Renal pelvis (tissue), 1 donor: ENCODE measurements at regions not wholly inside any gene's neighbourhood (a gene's known extent, or its start where the extent isn't known, plus 50 kb on each side); places are given as distances from the start of the nearest gene placed in this dataset.

Source experiments
- DNase-seq: peaks from one replicate; pipeline ENCODE4 v3.0.0-alpha.2; 2013

- no peak for DNase-seq
Observed at GRCh38 chr2:6626401-6627012, 239.2 kb downstream of the CMPK2 start.

DNA sequence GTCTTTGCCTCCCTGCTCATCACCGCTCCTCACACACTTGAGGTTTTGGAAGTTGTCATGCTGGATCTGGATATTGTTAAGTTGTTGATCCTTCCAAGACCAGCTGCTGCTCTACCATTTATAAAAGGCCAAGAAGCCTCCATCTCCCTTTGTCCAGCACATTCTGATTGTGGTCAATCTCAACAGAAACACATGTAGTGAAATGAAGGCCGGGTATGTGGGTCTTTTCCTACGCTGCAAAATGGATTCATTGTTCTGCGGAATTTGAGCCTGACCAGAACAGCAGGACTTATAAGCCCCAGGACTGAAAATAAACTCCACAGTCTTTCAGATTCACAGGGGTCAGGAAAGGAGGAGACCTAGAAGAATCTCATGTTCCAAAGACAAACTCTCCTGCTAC, 238.4 kb downstream of the CMPK2 start:
- DNase-seq: no peak

DNA sequence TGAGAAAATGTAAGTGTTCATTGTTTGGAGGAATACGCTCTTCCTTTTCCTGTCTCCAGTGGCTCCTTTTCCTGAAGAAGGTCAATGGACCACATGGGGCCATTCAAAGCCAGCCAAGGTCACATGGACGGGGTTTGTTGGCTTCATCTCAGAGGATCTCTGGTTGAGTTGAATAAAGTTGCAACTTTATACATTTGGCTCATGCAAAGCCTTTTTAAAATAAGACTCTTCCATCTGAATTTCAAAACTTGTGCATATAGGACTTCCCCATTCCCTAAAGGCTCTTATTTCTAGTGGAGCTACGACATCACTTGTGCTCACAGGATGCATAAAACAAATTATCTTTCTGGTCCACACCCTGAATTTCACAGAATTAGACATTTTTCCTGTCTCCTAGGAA, 235.5 kb downstream of the CMPK2 start:
- no peak for DNase-seq

DNA sequence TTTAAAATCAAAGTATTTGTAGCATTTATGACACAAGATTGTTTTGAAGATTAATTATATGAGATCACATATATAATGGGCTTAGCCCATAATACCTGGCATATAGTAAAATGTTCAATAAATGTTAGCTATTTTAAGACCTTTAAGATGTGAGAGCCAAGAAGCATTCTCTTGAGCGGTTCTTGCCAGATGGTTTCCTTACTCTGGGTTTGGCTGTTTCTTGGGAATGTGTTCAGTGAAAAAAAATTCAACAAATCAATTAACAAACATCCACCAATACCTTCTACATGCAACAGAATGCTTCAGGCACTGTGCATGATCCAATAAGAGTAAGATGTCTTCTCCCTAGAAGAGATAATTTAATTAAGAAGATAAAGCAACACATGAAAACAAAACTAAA, 230.4 kb downstream of the CMPK2 start:
- DNase-seq: no peak

DNA sequence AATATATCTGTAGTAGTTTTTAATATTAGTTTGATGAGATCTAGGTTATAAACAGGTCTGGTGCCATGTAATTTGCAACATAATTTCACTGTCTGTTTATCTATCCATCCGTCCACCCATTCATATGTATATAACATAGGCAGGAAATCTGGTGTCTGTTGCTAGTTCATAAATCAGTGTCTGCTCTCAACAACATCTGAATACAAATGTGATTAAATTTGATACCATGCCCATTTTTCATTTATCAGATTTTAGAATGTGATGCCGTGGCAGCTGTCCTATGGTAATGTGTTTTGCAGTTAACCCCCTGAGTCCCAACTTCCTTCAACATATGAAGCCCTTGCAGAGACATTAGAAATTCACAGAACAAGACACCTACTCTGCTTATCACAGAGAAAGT, 228.4 kb downstream of the CMPK2 start:
- no peak for DNase-seq

DNA sequence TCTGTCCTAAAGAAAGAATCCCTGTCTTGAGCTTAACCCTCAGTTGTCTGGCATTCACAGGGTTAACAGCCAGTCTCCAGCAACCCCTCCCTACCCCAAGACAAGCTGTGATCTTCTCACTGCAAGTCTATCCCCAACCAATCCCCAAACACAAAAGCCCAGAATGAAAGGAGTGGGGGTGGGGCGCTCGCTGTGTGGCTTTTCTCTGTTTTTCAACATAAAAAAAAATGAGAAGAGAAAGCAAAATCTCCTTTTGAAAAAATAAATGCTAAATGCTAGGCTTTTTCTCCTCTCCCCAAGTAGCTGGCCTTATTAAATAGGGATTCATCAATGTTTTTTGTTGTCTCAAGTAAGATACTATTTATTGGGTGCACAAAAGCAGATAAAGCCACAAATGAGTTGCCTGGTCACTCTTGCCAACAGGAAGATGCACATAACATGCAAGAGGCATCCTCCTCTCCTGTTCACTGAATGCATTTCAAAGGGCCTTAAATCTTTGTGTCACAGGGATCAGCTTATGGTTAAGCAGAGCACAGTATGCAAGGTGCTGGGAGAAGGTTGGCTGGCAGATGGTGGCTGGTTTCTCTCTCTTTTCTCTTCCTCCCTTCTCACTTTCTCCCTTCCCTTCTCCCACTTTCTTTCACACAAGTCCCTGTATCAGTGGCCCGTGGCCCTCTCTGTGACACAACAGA, 225.6 kb downstream of the CMPK2 start:
- no peak for DNase-seq

DNA sequence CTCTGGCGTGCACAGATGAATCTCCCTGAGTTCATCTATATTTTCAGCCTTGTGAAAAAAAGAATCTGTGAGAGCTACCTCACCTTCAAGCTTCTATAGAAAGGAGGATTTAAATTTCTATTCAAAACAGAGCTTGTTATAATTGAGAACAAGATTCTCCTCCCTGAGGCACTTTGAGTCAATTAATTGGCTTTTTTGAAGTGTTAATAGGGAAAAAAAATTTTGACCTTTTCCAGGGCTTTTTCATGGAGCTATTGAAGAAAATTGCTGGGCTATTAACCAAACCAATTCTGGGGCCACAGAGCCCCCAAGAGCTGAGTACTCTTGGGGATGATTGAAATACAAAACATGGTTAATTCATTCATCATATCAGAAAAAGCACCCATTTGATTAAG, 225.1 kb downstream of the CMPK2 start:
- DNase-seq: no peak

DNA sequence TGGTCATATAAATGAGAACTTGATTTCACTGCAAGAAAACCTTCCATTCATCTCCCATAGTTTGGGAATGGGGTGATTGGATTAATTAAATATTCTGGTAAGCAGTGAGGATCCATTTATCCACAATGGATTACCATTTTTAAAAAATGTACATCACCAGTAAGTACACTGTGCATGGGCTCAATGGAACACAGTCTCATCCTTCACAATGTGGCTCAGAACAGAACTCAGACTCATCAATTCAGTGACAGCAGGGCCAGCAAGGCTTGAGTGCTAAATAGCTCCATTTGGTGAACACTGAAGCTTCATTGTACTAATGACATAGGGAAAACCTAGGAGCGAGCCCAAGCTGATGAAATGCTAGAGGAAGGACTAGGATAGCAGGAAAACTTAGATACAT, 223.8 kb downstream of the CMPK2 start:
- no peak for DNase-seq

DNA sequence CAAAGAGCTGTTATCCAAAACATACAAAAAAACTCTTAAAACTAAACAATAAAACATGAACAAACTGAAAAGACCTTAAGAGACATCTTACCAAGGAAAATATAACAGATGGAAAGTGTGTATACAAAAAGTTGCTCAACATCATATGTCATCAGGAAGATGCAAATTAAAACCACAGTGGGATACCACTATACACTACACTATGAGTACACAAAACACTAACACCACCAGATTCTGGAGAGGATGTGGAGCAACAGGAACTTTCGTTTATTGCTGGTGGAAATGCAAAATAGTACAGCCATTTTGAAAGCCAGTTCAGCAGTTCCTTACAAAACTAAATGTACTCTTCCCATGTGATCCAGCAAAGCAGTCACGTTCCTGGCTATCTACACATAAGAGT, 221.4 kb downstream of the CMPK2 start:
- DNase-seq: no peak

DNA sequence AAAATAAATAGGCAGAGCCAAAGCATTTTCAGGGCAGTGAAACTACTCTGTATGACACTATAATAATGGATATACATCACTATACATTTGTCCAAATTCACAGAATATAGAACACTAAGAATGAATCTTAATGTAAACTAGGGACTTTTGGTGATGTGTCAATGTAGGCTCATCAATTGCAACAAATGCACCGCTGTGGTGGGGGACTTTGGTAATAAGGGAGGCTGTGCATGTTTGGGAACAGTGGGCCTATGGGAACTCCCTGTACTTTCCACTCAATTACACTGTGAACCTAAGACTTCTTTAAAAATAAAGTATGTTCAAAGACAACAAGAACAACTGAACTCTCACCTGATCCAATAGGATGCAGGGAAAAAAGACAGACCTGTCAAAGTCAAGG, 220.7 kb downstream of the CMPK2 start:
- no peak for DNase-seq

DNA sequence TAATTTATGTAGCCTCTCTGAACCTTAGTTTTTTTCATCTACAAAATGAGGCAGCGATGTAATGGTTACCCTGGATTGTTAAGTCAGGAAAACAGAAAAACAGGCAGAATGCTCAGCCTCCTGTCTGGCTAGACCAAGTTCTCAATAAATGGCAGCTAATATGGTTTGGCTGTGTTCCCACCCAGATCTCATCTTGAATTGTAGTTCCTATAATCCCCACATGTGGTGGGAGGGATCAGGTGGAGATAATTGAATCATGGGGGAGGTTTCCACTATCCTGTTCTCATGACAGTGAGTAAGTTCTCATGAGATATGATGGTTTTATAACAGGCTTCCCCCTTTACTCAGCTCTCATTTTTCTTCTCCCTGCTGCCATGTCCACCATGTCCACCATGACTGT, 220.0 kb downstream of the CMPK2 start:
- DNase-seq: no peak

GRCh38 chr2:6647046-6647445, 218.7 kb downstream of the CMPK2 start:
- no peak for DNase-seq

DNA sequence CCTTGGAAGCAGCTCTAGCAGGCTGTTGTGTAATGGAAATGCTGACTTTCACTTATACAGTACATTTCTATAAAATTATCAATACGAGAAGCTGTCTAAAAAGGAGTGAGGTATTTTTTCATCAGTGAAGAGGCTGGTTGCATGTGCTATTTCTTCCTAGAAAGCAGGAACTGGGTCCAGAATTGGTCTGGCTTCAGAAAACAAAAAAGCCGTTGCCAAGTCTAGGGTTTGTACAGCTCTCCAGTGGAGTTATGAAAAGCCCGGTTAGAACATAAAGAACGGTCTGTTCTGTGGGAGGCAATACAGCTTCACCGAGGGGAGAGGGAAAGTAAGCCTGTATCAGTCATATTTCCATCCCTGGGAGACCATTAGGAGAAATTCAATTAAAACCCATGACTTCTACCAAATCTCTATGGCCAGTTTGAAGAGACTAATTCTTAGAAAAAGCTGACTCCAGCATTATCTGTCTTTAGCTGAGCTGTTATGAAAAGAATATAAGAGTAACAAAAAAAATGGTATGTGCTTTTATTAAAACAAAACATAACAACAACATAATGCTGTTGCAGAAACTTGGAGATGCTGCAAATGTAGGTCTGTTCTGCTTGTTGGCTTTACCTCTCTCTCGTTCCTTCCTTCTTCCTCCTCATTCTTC, 217.0 kb downstream of the CMPK2 start:
- DNase-seq: no peak

DNA sequence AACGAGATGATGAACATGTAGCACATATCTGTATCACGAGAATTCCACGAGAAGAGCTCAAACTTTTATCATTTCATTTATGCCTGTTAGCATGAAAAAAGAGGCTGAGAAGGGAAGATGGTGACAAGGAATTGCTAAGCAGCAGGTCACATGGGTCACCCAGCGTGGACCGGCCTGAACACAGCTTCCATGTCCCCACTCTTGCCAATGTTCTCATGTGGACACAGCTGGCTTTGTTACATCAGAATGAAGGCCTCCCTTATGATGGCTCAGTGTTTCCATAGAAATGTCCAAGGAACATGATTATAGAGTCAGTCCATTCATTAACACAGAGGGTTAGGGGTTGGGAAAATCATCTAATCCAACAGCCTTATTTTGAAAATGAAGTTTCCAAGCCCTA, 215.4 kb downstream of the CMPK2 start:
- no peak for DNase-seq

DNA sequence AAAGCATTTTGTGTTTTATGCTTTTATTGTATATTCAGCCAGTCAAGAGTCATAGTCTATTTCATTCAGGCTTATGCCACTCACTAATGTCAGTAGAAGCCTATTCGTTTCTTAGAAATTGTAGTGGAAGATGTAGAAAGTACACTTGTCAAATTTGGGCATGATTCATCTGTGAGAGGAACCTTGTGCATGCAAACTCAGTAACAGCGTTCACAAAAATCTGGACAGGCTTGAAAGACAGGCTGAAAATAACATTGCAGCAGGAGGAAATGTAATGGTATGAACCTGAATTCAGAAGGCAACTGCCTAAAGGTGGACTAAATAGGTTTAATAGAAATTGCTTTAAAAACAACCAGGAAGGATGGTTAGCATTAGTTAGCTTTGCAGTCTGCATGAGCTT, 213.5 kb downstream of the CMPK2 start:
- no peak for DNase-seq

- DNase-seq: peak; percentile 23
Observed at GRCh38 chr2:6653281-6653750, 212.4 kb downstream of the CMPK2 start.

GRCh38 chr2:6654279-6654678, 211.4 kb downstream of the CMPK2 start:
- no peak for DNase-seq

DNA sequence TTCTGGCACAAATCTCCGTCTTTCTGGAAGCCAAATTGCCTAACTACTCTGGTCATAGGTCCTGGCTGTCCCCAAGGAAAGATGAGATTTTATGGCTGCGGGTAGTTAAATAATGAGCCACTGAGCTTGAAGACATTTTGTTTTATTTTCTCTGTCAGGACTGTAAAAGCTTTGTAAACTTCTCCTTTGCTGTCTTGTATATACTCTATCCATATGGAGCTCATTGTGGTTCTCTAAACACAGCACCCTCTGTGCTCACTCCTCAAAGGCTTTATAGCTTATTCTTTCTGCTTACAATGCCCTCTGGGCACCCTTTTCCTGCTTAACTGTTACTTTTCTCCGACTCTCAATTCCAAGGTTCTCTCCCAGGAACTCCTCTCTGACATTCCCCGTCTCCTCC, 209.1 kb downstream of the CMPK2 start:
- DNase-seq: no peak

GRCh38 chr2:6657136-6657535, 208.6 kb downstream of the CMPK2 start:
- no peak for DNase-seq

- no peak for DNase-seq
Observed at GRCh38 chr2:6657855-6658254, 207.9 kb downstream of the CMPK2 start.

DNA sequence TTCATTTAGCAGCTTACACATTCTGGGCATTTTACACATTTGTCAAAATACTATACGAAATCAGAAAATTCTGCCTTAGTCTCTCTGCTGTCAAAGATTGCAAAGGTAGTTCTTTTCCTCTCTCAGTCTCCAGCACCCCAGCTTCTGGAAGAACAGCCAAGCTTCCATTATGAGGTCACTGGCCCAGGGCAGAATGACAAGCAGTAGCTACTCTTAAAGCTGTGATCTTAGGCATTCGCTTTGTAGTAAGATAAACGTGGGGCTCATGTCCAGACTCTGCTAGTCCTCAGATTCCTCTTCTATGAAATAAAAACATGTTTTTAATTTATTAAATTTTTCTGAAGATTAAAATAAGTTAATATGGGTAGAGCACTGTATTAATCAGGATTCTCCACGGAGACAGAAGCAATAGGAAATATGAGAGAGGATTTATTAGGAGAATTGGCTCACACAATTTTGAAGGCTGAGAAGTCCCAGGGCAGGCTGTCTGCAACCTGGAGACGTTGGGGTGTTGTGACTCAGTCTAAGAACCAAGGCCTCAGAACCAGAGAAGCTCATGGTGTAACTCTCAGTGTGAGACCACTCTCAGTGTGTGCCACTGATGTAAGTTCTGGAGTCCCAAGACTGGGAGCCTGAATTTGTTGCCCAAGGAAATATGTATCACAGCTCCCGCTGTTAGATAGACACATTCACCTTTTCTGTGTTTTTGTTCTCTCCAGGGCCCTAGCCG, 201.2 kb downstream of the CMPK2 start:
- DNase-seq: no peak

DNA sequence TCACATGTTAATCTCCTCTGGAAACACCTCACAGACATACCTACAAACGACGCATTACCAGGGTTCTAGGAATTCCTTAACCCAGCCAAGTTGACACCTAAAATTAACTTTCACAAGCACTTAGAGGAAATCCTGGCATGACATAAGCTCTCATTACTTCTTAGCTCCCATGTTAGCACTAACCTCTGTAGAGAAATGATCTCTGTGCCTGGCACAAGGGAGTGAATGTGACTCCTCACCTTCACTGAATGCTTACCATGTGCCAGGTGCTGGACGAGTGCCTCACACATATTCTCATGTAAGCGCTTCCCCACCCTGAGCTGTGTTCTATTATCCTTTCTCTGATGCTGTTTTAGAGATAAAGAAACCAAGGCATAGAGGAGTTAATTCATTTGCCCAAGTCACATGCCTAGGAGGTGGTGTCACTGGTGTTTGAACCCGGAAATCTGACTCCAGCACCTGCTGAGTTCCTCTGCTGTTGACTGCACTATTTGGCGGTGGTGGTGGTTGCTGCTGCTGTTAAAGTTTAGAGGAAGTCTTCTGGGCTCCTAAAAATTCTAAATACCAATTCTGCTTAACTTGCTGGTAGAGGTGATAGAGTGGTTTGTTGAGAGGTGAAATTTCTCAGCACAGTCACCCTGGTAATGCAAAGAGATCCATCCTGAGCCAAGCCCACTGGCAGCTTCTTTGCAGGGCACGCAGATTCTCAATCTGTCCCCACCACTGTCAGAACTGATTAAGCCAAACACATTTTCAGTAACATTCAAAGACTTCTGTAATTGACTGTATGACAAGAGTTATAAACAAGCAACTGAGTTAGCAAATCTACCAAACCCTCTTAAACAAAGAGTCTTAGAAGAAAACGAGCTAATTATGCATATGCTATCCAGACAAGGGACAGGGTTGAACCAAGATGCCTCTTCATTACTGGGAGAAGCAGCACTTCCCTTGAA, 200.3 kb downstream of the CMPK2 start:
- DNase-seq: no peak
